ENCODE measurements at regions not wholly inside any gene's neighbourhood (a gene's known extent, or its start where the extent isn't known, plus 50 kb on each side); places are given as distances from the start of the nearest gene placed in this dataset.

- DNase-seq = no peak
Observed at GRCh38 chr4:23005691-23006090, 313.0 kb downstream of the GBA3 start.

- no peak for DNase-seq
Observed at GRCh38 chr4:23001478-23001877, 308.7 kb downstream of the GBA3 start.

- DNase-seq = no peak
Observed at GRCh38 chr4:22999419-22999818, 306.7 kb downstream of the GBA3 start.

- DNase-seq = no peak
Observed at GRCh38 chr4:22997358-22998224, 304.9 kb downstream of the GBA3 start.

- no peak for DNase-seq
Observed at GRCh38 chr4:22991576-22991975, 298.8 kb downstream of the GBA3 start.

- DNase-seq = no peak
Observed at GRCh38 chr4:22988526-22988925, 295.8 kb downstream of the GBA3 start.

GRCh38 chr4:22987870-22988269 lies 295.1 kb downstream of the GBA3 start:
- DNase-seq = no peak

- DNase-seq = no peak
Observed at GRCh38 chr4:22986881-22987280, 294.1 kb downstream of the GBA3 start.

GRCh38 chr4:22986262-22986661 lies 293.5 kb downstream of the GBA3 start:
- DNase-seq = no peak

- no peak for DNase-seq
Observed at GRCh38 chr4:22984390-22984789, 291.7 kb downstream of the GBA3 start.

GRCh38 chr4:22978656-22979055 lies 285.9 kb downstream of the GBA3 start:
- DNase-seq = no peak

- DNase-seq = no peak
Observed at GRCh38 chr4:22970665-22971064, 277.9 kb downstream of the GBA3 start.

GRCh38 chr4:22969287-22969896 lies 276.7 kb downstream of the GBA3 start:
- DNase-seq = no peak

- DNase-seq = no peak
Observed at GRCh38 chr4:22962295-22962694, 269.6 kb downstream of the GBA3 start.

GRCh38 chr4:22959483-22959882 lies 266.7 kb downstream of the GBA3 start:
- DNase-seq = no peak

- DNase-seq = no peak
Observed at GRCh38 chr4:22957774-22958309, 265.1 kb downstream of the GBA3 start.

GRCh38 chr4:22949161-22949855 lies 256.6 kb downstream of the GBA3 start:
- no peak for DNase-seq

- no peak for DNase-seq
Observed at GRCh38 chr4:22947851-22948250, 255.1 kb downstream of the GBA3 start.

- DNase-seq = no peak
Observed at GRCh38 chr4:22942920-22943559, 250.3 kb downstream of the GBA3 start.

- DNase-seq = no peak
Observed at GRCh38 chr4:22941688-22942375, 249.1 kb downstream of the GBA3 start.

- no peak for DNase-seq
Observed at GRCh38 chr4:22932326-22932725, 239.6 kb downstream of the GBA3 start.

GRCh38 chr4:22922426-22922825 lies 229.7 kb downstream of the GBA3 start:
- DNase-seq = no peak

GRCh38 chr4:22921936-22922335 lies 229.2 kb downstream of the GBA3 start:
- no peak for DNase-seq
